T-helper 2 cell treated with Interferon-gamma antibody and Interleukin-4, amounts not matched to agents 5 μg/mL and 100 μg/mL, for 36 hours (primary cell): ENCODE measurements at regions not wholly inside any gene's neighbourhood (a gene's known extent, or its start where the extent isn't known, plus 50 kb on each side); places are given as distances from the start of the nearest gene placed in this dataset.

ENCODE experiments used
- DNase-seq: peaks from one replicate; pipeline ENCODE4 v3.0.0; 2021; ENCODE audit warnings: low spot score
- H3K27ac Mint-ChIP-seq: one replicate; pipeline ENCODE4 v1.8.0; 2021; ENCODE audit warnings: mild to moderate bottlenecking, mixed read lengths
- H3K27me3 Mint-ChIP-seq: one replicate; pipeline ENCODE4 v1.8.0; 2021; ENCODE audit warnings: low read depth, mixed read lengths
- H3K36me3 Mint-ChIP-seq: one replicate; pipeline ENCODE4 v1.8.0; 2021; ENCODE audit warnings: low read depth, mixed read lengths
- H3K4me1 Mint-ChIP-seq: one replicate; pipeline ENCODE4 v1.8.0; 2021; ENCODE audit warnings: low read depth, mixed read lengths
- H3K4me3 Mint-ChIP-seq: one replicate; pipeline ENCODE4 v1.8.0; 2022; ENCODE audit warnings: mild to moderate bottlenecking, moderate library complexity, mixed read lengths
- H3K9me3 Mint-ChIP-seq: one replicate; pipeline ENCODE4 v1.8.0; 2021; ENCODE audit warnings: mixed read lengths

DNA sequence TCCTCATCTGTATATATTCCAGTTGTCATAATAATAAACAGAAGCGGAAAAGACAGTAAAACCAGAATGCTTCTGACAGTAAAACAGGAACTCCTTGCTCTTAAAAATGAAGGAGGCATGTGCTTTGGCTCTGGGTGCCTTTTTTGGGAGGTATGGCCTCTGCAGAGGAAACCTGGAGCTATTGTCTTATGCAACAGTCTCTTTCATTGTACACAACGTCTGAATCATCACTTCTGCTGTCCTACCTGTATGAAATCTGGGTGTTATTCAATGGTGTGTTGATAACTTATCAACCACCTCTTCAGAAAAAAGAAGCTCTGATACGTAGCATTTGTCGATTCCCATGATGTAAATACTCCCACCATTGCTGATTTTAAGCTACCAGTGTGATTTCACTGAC lies 64.8 kb downstream of the CDCA7 start:
- peaks cover 16% of the 10 kb centered on the region for H3K27me3 Mint-ChIP-seq
- no peaks in the 10 kb centered on the region for H3K9me3 Mint-ChIP-seq
- H3K4me1 Mint-ChIP-seq: no peaks in the 10 kb centered on the region
- H3K27ac Mint-ChIP-seq: no peak overlapping the region
- DNase-seq: no peak
- no peaks in the 10 kb centered on the region for H3K36me3 Mint-ChIP-seq
- H3K4me3 Mint-ChIP-seq: no peak overlapping the region

DNA sequence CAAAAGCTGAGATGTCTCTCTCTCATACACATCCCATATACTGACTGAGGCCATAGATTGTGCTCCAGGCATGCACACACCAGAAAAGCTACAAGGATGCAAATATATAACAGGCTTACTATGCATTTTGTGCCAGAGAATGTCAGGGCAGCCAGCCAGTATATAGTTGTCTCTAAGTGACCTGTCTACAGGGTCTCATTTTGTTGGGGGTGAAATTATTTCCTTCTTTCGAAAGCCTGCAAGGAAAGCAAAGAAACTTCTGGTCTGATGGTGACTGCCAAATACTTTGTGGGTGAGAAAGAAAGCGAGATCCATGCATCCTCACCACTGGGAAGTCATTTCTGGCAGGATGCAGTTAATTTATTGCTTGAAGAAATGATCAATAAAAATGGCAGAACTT lies 70.2 kb downstream of the CDCA7 start:
- no peaks in the 10 kb centered on the region for H3K36me3 Mint-ChIP-seq
- H3K9me3 Mint-ChIP-seq: no peaks in the 10 kb centered on the region
- H3K4me3 Mint-ChIP-seq: no peak overlapping the region
- DNase-seq: no peak
- peaks cover 14% of the 10 kb centered on the region for H3K27me3 Mint-ChIP-seq
- H3K27ac Mint-ChIP-seq: no peak overlapping the region
- H3K4me1 Mint-ChIP-seq: no peaks in the 10 kb centered on the region

DNA sequence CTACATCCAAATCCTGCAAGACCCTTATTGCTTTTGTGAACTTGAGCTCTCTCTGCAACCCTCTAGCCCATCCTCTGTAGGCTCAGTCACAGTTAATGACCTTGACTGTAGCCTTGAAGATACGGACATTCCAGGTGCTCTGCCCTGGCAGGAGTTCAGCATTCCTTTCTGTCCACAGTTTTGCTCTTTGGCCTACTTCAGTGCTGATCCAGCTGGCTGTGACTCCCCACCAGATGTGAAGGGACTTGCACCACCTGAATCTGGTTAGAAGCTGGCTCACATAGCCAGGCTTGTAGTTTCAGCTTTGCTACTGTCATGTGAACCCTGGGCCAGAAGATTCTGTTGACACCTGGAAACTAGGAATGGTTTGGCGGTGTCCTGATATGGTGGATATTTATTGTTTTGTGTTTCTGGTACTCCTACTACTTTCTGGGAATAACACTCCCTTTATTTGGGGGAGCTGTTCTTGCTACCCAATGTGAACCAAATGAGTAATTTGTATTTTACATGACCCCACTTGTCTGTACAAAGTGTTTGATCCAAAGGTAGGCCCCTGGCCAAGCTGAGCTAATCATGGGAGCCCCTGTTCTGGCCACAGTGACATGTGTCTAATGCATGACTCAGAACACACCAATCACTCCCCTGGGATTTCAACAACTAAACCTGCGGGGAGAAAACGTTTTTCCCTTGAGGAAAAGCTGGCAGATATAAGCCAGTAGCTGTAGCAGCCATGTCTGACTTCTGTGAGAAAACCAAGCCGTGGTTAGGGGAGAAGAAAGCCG lies 73.4 kb downstream of the CDCA7 start:
- Mint-ChIP-seq H3K36me3 (no peaks in the 10 kb centered on the region), H3K9me3 (no peaks in the 10 kb centered on the region), H3K27ac (no peak overlapping the region), H3K4me1 (no peaks in the 10 kb centered on the region), H3K27me3 (peaks cover 14% of the 10 kb centered on the region), H3K4me3 (no peak overlapping the region)
- no peak for DNase-seq

DNA sequence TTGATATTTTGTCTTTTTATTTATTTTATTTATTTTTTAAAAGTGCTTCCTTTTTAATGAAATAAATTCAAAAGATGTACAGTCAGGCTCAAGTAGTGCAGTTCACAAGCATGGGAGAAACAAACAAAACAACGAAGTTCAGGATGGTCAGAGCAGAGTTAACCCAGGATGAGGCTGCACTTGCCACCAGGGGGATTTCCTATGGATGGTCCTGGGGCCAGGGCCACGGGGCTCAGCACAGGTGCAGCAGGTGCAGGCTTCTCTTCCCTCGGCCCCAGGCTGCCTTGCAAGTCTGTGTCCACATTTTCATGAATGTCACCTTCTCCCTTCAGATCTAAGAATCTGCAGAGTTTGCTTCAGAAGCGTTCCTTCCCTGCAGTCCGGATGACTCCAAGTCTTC lies 76.5 kb downstream of the CDCA7 start:
- H3K9me3 Mint-ChIP-seq: no peaks in the 10 kb centered on the region
- H3K27ac Mint-ChIP-seq: no peak overlapping the region
- peaks cover 21% of the 10 kb centered on the region for H3K27me3 Mint-ChIP-seq
- peaks cover 2% of the 10 kb centered on the region for H3K4me1 Mint-ChIP-seq
- H3K36me3 Mint-ChIP-seq: no peaks in the 10 kb centered on the region
- no peak overlapping the region for H3K4me3 Mint-ChIP-seq
- DNase-seq: no peak

DNA sequence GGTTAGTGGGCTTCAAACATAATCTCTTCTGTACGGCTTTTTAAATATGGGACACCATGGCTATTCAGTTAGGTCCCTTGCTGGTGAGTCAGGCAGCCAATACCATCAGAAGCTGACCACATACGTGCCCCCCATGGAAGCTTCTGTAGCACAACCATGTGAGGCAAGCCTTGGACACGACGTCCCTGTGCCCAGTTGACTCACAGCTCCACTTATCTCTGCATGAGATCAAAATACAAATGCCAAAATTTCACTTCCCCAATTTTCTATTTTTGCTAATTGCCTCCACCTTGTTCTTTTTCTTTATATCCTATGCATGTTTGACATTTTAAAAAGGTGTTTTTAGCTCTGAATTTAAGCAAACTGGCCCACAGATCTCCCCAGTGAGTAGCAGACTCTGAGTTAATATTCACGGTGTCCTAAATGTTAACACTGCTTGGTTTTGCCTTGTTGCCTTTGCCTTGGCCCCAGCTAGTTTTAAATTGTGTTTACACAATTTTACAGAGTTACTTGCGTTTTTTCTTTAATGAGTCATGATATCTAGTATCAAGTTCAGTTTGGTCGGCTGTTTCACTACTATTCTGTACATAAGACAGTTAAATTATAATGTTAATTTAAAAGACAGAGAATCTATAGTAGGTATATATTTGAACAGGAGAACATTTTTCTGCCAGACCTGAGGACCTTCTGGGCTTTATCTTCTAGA lies 77.5 kb downstream of the CDCA7 start:
- DNase-seq: no peak
- Mint-ChIP-seq H3K9me3 (no peaks in the 10 kb centered on the region), H3K4me3 (no peak overlapping the region), H3K27me3 (peaks cover 21% of the 10 kb centered on the region), H3K36me3 (no peaks in the 10 kb centered on the region), H3K27ac (no peak overlapping the region), H3K4me1 (peaks cover 2% of the 10 kb centered on the region)

DNA sequence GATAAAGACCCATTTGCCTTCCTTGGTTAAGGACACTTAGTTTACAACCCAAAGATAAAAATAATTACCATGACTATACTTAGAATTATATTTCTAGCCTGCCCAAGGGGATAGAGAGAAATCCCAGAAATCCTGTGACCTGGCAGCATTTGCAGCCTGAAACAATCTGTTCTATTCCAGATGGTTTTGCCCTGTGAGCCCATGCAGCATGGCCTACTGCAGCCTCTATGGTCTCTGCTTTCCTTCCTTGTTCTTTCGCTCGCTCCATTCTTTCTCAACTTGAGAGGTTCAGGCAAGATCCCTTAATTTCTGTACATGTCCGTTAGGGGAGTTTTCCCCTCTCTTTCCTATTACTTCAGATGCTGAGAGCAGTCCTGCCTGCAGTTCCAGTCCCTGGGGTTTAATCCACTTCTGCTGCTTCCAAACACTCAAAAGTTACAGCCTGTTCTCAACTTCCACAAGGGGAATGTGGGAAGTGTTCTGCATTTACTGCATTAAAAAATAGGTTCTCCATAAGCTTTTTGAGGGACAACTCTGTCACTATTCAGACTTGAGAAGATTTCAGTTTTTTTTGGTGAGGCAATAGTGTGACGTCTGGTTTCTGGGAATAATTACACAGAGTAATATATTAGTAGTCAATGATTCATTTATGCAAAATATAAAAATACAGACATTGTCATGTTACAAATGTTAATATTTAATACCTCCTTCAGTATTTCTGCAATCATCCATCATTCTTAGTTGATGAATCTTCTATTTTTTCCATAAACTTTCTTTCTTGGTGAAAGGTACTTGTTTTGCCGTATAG lies 80.3 kb downstream of the CDCA7 start:
- Mint-ChIP-seq H3K4me3 (no peak overlapping the region), H3K4me1 (peaks cover 2% of the 10 kb centered on the region), H3K9me3 (no peaks in the 10 kb centered on the region), H3K36me3 (no peaks in the 10 kb centered on the region), H3K27ac (no peak overlapping the region), H3K27me3 (peaks cover 24% of the 10 kb centered on the region)
- DNase-seq: no peak

DNA sequence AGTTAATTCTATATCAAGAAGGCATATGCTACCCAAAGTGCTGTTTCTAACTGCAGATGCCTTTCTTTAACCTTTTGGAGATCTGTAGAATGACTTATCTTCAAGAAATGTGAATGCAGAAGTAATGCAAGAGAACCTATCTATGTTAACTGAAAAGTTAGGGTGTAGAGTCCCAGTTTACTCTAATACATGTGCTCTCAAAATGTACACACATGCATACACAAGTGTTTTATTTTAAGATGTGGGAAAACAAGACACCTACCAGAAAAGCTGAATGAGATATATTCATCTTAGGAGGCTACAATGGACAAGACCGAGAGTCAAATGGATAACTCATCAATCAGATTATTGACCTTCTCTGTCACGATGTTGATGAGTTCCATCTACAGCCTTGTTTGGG lies 80.9 kb downstream of the CDCA7 start:
- Mint-ChIP-seq H3K27ac (no peak overlapping the region), H3K27me3 (peaks cover 25% of the 10 kb centered on the region), H3K4me1 (peaks cover 2% of the 10 kb centered on the region), H3K36me3 (no peaks in the 10 kb centered on the region), H3K4me3 (no peak overlapping the region), H3K9me3 (no peaks in the 10 kb centered on the region)
- no peak for DNase-seq

DNA sequence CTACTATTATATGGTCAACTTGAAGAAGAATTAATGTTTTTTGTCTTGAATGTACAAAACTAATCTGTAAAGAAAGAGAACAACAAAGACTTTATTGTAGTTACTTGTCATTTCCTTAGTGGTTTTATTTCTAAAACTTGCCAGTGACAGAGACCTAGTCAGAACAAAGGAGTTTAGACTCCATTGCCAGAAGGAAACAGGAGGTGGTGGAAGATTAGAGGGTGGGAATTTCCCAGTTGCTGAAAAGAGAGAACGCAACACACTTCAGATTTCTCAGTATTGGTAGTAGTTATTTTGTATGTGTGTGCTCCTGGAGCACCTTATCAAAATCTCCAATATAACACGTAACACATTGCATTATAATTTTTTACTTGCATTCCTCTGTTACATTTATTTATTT lies 81.4 kb downstream of the CDCA7 start:
- Mint-ChIP-seq H3K27me3 (peaks cover 25% of the 10 kb centered on the region), H3K36me3 (no peaks in the 10 kb centered on the region), H3K9me3 (no peaks in the 10 kb centered on the region), H3K27ac (no peak overlapping the region), H3K4me1 (peaks cover 2% of the 10 kb centered on the region), H3K4me3 (no peak overlapping the region)
- no peak for DNase-seq

DNA sequence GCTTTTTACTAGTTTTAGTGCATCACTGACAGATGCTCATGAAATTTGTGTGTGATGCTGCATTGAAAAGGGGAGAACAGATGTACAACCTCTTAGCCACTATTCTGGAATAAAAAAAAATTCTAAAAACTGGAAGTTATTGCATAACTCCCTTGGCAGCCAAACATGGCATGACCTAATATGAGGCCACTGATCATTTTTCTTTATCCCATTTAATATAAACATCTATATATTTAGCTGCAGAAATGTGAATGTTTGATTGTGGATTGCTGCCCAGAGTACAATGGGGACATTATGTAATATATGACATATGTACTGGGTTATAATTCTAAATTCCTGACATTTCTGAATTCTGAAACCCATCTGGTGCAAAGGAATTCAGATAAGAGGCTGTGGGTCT lies 86.5 kb downstream of the CDCA7 start:
- Mint-ChIP-seq H3K27ac (no peak overlapping the region), H3K4me1 (no peaks in the 10 kb centered on the region), H3K36me3 (no peaks in the 10 kb centered on the region), H3K9me3 (no peaks in the 10 kb centered on the region), H3K27me3 (peaks cover 15% of the 10 kb centered on the region), H3K4me3 (no peak overlapping the region)
- DNase-seq: no peak

DNA sequence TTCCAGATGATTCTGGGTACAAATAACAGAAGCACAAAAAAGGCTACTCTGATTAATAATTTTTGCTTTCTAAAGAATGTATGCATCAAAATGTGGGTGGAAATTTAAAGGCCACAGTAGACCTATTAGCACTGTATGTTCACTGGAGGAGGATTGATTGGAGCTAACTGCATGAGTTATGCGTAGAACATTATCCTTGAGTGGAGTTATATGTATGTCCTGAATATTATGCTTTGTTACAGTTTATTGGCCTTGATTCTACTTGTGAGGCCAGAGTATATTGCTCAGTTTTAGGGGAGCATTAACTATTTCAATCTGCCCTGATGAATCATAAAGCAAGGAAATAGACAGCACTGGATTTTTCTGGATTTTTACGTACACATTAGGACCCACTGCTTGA lies 87.9 kb downstream of the CDCA7 start:
- Mint-ChIP-seq H3K27ac (no peak overlapping the region), H3K36me3 (no peaks in the 10 kb centered on the region), H3K27me3 (peaks cover 14% of the 10 kb centered on the region), H3K4me1 (no peaks in the 10 kb centered on the region), H3K4me3 (no peak overlapping the region), H3K9me3 (no peaks in the 10 kb centered on the region)
- DNase-seq: no peak

DNA sequence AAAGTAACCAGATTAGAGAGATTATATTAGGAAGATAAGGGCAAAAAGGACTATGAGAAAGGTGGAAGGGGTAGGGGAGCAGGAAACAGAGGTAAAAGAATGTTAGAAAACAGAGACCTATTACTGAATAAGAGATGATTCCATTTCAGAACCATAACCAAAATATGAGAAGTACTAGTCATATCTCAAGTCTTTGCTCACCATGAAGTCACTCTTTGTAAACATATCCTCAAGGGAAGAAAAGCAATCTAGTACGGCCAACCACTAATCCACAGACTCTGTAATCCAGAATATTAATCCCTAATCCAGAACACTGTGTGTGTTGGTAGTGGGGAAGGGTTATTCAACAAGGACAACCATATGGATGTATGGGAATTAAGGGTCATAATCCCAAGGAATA lies 92.0 kb downstream of the CDCA7 start:
- no peak overlapping the region for H3K4me3 Mint-ChIP-seq
- peaks cover 23% of the 10 kb centered on the region for H3K27me3 Mint-ChIP-seq
- no peaks in the 10 kb centered on the region for H3K9me3 Mint-ChIP-seq
- H3K4me1 Mint-ChIP-seq: peaks cover 3% of the 10 kb centered on the region
- H3K27ac Mint-ChIP-seq: no peak overlapping the region
- H3K36me3 Mint-ChIP-seq: no peaks in the 10 kb centered on the region
- DNase-seq: no peak

DNA sequence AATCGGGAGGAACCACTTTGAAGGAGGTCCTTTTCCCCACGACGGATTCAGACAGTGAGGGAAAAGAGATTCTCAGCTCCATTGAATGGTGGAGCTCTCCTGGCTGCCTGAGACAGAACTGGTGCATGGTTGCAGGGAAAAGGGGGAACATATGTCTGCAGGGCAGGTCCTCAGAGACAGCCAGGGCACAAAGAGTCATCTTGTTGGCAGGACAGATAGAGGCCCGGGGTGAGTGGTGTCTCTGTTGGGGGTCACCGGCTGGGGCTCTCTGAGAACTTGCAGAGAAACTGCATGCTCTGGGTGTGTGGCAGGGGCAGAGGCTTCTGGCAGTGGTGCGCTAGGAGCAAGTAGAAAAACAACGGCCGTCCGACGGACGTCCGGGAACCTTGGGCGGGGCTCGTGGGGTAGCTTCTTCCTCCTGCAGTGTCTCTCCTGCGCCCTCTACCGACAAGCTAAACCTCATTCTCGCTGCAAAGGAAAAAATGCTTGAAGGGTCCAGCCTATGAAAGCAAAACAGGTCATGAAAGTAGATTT lies 94.3 kb downstream of the CDCA7 start:
- peak; percentile 41 for DNase-seq

DNA sequence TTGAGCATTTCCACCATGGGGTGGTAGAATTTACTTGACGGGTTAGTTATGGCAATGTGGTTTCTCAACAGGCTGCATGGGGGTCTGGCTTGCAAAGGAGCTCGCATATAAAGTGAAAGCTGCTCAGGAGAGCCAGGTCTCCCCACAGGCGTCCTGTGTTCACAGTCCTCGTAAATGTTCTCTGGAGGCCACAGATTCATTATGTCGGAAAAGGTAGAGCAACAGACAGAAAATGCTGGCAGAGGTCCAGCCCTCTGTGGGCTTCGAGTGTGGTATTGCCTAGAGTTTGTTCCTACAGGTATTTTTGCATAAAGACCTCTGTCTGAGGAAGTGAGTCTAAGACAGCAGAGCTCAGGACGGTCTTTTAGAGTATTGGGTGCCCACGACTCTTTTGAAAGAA lies 96.4 kb downstream of the CDCA7 start:
- no peak overlapping the region for H3K4me3 Mint-ChIP-seq
- H3K27me3 Mint-ChIP-seq: peaks cover 25% of the 10 kb centered on the region
- peaks cover 3% of the 10 kb centered on the region for H3K4me1 Mint-ChIP-seq
- no peaks in the 10 kb centered on the region for H3K9me3 Mint-ChIP-seq
- no peaks in the 10 kb centered on the region for H3K36me3 Mint-ChIP-seq
- DNase-seq: no peak
- H3K27ac Mint-ChIP-seq: no peak overlapping the region

More for the DNA sequence above, 94.3 kb downstream of the CDCA7 start:
- Mint-ChIP-seq H3K9me3 (no peaks in the 10 kb centered on the region), H3K27me3 (peaks cover 23% of the 10 kb centered on the region), H3K4me3 (peak overlapping the region; percentile 38), H3K27ac (no peak overlapping the region), H3K36me3 (no peaks in the 10 kb centered on the region), H3K4me1 (peaks cover 3% of the 10 kb centered on the region)

DNA sequence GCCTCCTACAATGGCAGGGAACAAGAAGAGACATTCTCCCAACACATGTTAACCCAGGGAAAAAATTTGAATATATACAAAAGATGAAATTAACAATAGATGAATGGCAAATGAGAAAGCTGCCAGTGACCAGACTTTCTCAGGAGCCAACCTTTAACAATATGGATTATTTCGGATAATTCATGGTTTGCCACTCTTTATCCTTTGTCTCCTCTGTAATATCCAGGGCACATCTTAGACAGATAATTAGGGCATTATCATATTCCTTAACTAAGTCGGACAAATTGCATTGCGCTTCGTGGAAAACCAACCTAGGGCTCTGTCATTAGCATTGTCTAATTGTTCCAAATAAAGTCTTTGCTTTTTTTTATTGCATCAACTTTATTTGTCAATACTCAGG lies 97.3 kb downstream of the CDCA7 start:
- H3K4me1 Mint-ChIP-seq: peaks cover 3% of the 10 kb centered on the region
- no peak overlapping the region for H3K27ac Mint-ChIP-seq
- H3K27me3 Mint-ChIP-seq: peaks cover 25% of the 10 kb centered on the region
- no peaks in the 10 kb centered on the region for H3K9me3 Mint-ChIP-seq
- no peak overlapping the region for H3K4me3 Mint-ChIP-seq
- no peak for DNase-seq
- H3K36me3 Mint-ChIP-seq: no peaks in the 10 kb centered on the region
